ENCODE measurements at regions not wholly inside any gene's neighbourhood (a gene's known extent, or its start where the extent isn't known, plus 50 kb on each side); places are given as distances from the start of the nearest gene placed in this dataset.

DNA sequence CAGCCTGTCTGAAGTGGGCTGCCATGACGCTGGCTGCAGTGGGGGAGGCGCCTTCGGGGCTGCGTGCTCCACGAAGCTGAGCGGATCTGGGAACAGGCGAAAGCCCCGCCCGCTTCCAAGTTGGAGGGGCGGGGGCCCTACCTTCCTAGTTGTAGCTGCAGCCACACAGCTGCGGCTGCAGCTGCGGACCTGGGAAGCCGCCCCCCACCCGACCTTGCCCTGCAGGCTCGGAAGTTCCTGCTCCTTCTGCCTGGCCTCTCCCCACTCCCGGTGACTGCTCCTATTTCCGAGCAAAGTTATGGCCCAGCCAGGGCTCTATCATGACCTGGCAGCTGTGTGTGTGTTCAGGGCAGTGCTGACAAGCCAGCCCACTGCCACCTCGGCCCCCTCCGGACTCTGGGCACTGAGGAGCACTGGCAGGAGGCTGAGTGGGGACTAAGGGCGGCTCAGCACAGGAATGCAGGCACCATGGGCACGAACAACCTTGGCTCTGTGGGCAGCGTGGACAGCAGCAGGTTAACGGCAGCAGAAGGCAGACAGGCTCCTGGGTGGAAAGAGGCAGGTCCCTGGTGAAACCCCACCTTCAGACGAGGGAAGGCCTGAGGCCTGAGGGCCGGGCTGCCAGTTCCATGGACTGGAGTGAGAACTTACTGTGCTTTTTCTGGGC is 352.4 kb upstream of the TMCO5A start:
- no peak for DNase-seq (ENCODE audit: low spot score)

DNA sequence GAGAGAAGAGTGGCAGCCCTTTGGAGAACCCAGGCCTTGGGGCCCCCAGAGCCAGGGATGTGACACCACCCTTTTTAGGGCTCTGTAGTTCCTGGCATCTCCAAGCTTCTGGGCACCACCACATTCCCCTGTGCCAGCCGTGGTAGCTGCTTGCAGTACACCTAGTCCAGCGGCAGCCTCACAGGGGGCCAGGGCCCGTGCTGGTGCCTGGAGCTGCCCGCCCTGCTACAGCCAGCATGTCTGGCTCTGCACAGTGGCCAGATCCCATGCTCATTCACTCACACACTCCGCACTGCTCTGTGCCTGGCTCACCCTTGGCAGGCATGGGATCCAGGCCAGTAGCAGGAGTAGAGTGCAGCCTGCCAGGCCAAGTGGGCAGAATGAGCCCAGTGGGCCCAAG is 351.6 kb upstream of the TMCO5A start:
- DNase-seq (ENCODE audit: low spot score): no peak

DNA sequence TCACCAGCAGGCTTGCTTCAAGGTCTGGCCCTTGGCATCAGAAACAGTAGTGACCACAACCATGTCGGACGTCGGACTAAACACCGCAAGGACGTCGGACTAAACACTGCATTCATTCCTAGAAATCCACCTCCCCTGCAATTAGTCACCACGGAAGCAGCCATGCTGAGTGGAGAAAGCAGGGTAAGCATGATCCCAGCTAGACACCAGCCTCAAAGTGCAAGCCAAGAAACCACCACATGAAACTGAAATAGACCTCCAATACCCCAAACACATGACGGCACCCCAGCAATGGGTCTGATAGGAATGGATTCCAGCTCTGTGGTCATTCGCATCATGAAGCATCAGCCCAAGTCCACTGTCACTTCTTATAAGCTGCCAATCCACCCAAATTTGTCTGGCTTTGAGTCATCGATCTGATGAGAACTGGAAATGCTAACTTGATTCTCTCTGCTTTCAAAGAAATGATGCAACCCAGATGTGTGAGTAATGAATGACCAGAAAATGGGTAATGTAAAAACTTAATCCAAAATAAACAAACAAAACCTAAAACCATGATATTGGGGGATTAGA is 348.3 kb upstream of the TMCO5A start:
- DNase-seq (ENCODE audit: low spot score): no peak

DNA sequence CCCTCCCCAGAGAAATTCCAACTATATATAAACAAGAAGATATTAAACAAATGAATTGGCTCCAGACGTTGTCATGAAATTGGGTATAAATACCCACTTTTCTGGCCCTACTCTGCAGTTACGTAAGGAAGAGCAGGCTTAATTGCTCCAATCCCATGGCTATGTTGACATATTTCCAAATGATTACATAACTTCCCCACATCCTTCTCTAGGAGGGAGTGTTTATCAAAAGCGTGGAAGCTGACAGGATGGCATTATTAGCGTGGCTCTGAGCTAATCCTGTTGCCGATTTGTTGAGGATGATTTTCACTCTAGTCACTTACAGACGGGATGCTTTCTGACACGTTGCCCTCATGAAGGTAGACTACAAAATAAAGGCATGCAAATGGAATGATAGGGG is 347.5 kb upstream of the TMCO5A start:
- no peak for DNase-seq (ENCODE audit: low spot score)

DNA sequence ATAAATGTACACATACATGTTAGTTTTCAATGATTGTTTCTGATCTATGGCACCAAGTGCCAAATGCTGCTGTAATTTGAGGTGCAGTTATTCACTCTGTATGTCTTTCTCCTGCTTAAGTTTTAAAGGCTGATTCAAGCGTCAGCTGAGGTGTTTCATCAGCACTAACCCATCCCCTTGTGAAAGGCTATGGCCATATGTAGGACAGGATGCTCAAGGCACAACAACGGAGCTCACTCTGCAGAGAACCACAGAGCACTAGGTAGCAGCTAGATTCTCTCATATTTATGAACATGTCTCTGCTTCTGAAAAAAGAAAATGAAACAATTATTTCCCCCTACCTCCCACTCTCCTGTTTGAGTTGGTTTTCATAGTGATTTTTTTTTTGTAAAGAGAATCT is 340.0 kb upstream of the TMCO5A start:
- DNase-seq (ENCODE audit: low spot score): no peak

DNA sequence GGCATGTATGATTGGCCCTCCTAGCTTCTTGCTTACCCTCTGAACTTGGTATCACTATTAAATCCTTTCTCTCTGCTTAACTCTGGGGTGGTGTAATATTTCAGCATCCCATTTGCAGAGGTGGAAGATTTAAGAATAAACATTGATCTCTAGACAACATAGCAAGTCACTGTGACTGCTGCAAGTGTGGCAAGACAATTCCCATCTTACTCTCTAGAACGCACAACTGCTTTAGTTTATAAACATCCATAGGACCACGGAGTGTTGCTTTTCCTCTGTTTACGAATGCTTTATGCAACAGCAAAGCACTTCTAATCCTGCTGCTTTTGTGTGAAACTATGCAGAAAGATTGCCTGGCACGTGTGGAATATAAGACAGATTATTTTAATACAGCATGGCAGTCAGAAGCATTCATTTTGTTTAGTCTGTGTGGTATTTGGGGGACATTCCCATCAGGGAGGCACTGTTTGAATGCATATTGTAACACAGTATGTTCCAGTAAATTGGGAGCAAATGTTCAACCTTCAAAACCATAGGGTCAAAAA is 338.9 kb upstream of the TMCO5A start:
- DNase-seq (ENCODE audit: low spot score): no peak

DNA sequence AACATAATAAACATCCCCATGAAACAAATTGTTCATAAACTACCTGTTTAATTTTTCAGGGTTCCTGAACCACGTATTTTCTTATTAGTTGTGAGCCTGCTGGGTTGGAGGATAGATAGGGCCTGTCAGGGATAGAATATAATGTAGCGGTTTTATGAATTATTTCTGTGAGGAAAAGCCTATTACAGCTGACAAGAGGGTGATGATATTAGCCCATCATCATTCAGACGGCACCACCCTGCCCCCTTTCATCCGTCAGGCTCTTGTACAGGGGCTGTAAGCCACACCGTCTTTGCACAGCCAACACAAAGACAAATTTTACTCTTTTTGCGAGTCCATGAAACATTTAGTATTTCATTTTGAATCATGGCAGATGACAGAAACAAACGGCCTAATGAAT is 335.3 kb upstream of the TMCO5A start:
- no peak for DNase-seq (ENCODE audit: low spot score)

DNA sequence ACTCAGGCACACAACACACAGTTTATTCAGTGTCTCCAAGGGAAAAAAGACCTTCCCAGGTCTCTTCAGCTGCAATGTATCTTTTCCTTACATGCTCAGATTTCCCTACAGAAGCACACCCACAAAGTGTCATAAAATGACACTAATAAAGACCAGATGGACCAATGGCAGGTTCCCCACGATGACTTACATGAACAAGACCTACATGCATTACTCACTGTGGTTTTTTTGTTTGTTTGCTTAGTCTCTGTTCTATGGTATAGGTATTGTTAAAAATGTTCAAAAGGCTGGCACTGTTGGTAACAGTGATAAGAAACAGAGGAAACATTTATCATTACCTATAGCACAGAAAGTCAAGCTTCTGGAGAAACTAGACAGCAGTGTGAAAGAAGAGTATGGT is 318.2 kb upstream of the TMCO5A start:
- DNase-seq (ENCODE audit: low spot score): no peak

DNA sequence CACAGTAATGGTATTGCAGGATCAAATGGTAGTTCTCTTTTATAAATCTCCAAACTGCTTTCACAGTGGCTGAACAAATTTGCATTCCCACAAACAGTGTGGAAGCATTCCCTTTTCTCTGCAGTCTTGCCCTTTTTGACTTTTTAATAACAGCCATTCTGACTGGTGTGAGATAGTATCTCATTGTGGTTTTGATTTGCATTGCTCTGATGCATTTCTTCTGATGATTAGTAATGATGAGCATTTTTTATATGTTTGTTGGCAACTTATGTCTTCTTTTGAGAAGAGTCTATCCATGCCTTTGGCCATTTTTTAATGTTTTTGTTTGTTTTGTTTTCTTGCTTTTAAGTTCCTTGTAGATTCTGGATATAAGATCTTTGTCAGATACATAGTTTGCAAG is 316.1 kb upstream of the TMCO5A start:
- no peak for DNase-seq (ENCODE audit: low spot score)

DNA sequence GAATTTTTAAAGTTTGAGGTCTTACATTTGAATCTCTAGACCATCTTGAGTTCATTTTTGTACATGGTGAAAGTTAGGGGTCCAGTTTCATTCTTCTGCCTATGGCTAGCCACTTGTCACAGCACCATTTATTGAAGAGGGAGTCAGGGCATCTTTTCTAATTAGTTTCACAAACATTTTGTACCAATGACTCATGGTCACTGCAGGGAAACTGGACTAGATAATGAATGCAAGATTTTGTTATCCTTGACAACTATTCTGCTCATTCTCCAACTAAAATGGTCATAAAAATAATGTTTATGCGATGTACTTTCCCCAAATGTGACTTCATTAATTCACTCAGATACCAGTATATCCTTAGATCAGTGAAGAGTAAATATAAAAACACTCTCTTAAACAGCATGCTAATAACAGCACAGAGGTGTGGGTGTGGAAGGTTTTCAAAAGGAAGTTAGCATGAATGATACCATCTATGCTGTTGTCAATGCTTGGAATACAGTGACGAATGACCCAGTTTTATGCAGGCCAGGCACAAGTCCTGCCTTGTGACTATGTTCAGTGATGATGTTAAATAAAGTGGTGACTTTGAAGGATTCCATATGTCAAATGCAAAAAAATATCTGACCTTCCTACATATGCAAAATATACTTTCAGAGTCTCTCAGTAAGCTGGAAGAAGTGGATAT is 314.9 kb upstream of the TMCO5A start:
- no peak for DNase-seq (ENCODE audit: low spot score)

DNA sequence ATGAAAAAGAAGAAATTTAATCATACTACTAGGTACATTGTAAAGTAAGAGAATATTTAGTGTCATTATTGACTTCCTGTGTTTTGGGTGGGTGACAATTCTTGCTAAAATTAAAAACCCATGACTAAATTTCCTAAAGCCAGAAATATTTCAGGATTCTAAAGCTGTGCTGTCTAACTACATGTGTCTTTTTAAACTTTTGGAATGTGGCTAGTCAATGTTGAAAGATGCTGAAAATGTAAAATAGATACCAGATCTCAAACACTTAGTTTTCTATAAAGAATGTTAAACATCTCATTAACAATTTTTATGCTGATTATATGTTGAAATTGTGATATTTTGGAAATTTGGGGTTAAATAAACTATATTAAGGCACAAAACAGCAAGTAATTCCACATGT is 308.9 kb upstream of the TMCO5A start:
- DNase-seq (ENCODE audit: low spot score): no peak

DNA sequence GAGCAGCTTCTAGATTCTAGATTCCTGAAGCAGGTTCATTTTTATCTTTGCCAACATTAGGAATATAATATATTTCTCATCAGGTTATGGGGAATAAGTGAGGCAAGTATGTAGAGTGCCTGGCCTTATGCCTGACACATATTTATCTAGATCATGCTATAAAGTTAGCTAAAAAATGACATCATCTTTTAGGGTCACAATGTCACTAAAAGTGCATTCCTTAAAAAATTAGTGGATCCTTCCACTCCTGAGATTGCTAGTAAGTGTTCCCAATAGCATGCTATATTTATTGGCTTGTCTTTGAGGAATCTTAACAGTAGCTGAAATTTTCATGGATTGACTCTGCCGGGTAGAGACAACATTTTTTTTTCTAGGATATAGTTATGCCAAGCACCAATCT is 305.9 kb upstream of the TMCO5A start:
- DNase-seq (ENCODE audit: low spot score): no peak

DNA sequence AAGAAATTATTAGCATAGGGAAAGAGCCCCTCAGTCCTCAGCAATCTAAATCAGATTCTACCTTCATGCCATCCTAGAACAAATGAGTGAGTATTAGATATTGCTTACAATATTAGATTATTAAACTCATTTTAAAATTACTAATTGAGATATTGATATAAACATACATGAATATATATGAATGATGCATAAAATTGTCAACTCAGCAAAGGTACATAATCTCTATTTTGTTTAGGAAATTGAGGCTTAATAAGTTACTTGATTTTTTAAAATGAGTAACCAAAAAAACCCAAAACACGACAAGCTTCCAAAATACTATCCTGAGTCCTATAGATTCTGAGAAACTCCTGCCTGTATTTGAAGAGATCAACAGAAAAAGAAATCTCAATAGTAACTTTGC is 297.7 kb upstream of the TMCO5A start:
- DNase-seq (ENCODE audit: low spot score): no peak

DNA sequence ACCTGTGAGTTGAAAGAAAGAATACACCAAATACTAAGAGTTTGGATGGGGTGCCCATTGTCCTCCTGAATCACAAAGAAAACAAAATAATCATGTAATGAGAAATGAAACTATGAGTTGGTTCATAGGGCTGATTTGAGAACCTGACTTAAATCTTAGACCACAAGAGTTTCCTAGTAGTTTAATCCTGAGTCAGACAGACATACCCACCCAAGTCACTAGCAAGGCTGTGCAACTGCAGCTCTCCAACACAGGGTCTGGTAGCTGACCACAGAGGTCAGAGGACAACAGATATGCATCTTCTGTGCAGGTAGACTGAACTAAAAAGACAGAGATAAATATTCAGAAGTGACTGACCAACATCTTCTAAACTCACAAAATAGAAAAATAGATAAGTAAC is 296.3 kb upstream of the TMCO5A start:
- no peak for DNase-seq (ENCODE audit: low spot score)

DNA sequence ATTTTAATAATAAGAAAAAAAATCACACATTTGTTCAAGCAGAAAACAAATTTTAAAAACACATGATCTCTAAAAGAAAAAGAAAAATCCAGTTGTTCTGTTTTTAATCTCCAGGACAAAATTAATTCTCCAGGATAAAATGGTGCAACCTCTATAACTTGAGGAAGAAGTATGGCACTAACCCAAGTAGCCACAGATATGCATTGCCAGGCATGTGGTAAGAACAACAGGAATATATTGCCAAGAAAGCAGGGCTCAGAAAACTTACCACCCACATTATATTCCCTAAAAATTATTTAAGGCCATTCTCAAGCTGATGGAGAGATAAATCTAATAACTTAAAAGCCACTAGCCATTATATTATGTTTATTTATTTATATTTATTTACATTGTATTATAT is 295.7 kb upstream of the TMCO5A start:
- no peak for DNase-seq (ENCODE audit: low spot score)

DNA sequence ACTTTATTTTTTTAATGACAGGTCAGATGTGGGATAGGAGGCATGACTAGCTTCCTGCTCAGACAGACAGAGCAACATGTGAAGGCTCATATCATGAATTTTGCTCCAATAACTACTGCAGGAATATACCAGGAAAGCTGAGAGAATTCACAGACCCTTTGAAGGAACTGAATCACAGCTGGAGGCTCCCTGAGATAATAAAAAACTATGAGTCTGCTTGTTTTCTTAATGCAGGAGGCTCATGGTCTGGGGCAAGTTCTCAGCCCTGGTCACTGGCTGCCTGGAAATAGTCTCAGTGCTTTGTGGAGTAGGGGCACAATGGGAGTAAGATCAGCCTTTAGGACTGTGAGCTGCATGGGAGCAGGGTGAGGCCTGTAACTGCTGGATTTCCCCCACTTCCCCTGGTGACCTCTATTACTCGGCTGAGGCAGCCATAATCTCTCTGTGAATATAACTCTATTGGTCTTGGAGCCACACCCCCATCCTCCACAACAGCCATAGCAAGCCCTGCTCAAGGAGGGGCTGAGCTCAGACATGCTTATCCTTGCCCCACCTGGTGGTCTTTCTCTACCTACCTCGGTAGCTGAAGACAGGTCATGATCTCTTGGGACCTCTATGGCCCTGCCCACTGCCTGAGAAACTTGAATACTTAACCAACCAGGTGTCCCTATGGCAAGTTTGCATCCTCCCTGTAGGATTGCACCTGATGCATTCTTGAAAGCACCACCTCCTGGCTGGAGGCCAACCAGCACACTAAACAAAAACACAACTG is 281.6 kb upstream of the TMCO5A start:
- no peak for DNase-seq (ENCODE audit: low spot score)

DNA sequence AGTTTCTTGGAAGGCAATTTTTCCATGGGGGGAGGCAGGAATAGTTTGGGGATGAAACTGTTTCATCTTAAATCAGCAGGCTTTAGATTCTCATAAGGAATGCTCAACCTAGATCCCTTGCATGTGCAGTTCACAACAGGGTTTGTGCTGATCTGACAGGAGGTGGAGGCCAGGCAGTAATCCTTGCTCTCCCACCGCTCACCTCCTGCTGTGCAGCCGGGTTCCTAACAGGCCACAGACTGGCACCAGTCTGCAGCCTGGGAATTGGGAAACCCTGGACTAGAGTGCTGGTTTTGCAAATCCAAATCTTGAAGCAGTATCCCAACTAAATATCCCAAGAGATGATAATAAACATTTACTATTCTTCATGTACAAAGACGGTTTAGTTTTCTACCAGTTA is 256.3 kb upstream of the TMCO5A start:
- no peak for DNase-seq (ENCODE audit: low spot score)

DNA sequence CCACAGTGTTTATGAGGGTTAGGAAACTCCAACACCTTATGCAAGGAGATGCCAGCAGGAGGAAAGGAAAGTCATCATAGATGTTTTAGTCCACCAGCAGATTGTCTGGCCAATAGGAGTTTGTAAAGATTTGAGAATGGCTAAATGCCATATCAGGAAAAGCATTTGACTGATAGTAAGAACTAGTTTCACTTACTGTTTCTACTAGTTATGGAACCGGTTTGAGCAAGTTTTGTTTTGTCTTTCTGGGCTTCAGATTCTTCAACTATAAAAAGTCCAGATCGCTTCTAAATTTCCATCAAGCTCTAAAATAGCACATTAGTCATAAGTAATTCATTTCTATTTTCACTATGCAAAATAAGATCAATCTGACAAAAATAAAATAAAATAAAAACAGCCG is 254.8 kb upstream of the TMCO5A start:
- DNase-seq (ENCODE audit: low spot score): no peak

DNA sequence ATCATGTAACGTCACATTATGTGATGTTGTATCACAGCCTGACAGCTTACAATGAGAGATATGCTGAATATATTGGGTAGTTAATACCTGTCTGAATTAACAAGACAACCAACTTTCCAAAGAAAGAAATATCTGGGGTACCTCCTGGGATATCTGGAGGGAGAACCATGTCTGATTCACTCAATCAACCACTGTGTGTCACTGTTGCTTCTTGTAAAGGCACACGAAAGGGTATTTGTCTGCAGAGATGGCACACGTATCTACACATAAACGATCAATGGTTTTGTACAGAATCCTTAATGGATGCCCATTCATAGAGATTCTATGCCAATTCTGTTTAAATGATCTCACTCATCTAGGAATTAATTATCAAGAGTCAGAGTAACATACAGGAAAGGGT is 252.1 kb upstream of the TMCO5A start:
- no peak for DNase-seq (ENCODE audit: low spot score)

DNA sequence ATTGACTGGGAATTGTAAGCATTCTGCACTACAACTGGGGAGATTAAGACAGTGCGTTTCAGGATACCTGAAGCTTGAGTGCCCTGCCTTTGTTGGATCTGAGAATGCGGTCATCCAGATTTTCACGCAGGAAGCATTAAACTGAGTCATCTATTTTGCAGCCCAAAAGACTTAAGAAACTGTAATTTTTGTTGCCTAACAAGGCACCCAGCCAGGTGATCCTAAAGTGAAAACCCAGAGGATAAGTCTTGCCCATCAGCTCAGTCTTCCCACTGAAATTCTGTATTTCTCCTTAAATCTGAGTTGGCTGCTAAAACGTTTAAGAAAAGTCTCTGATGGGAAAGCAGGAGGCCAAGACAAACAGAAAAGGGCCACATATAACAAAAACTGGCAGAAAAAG is 242.5 kb upstream of the TMCO5A start:
- DNase-seq (ENCODE audit: low spot score): no peak

DNA sequence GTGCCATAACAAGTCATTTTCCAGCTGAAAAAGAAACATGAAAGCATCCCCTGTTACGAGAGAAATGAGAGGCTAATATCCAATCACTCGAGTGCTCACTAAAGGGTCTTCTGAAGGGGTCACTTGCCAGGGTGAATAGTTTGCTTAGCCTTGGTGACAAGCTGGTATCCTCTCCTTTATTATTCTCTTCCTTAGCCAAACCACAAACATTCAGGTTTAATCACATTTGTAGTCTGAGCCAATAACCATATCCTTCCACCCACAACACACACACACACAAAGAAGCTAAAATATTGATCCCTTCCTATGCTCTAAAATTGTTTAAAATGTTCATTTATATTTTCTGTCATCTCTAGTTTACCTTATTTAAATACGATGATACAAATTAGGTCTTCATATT is 240.5 kb upstream of the TMCO5A start:
- no peak for DNase-seq (ENCODE audit: low spot score)

DNA sequence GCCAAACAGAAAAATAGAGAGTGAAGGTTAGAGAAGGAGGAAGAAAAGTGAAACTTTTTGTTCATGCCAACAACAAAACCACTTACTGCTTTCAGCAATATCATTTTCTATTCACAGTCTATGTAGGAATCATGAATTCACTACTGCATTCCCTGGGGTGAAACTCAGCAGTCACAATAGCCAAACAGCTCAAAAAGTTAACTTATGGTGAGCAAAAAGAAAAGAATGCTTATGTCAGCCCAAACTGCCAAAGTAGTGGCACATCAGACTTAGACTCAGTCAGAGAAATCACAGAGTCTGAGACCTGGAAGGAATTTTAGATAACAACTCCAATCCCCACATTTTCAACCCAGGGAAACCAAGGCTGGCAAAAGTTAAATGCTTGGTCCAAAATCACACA is 238.7 kb upstream of the TMCO5A start:
- DNase-seq (ENCODE audit: low spot score): no peak

DNA sequence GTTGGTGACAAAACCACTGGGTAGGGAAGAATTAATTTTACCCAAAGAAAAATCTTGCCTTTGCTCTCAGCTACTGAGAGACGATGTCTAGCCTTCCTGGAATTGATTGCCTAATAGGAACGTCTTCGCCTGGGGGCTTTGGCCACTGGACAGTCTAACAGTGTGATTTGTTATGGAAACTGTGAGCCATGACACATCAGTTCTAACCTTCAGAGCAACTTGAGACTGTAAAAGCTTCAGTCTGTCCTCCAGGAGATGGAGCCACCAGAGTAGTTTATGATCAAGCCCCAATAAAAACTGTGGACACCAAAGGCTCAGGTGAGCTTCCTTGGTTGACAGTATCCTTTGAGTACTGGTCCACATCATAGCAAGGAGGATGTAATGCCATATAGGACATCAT is 235.8 kb upstream of the TMCO5A start:
- DNase-seq (ENCODE audit: low spot score): no peak

Measured in CD4-positive, alpha-beta T cell treated with Interleukin-15 for 4 hours (primary cell).